ENCODE measurements at regions not wholly inside any gene's neighbourhood (a gene's known extent, or its start where the extent isn't known, plus 50 kb on each side); places are given as distances from the start of the nearest gene placed in this dataset.

GRCh38 chr4:111695677-111696076 lies 449.6 kb upstream of the FAM241A start:
- Mint-ChIP-seq H3K27ac (no peak overlapping the region), H3K4me1 (no peaks in the 10 kb centered on the region), H3K9me3 (peaks cover 2 to 6% (median 4%) of the 10 kb centered on the region in 6 donors), H3K36me3 (no peaks in the 10 kb centered on the region), H3K27me3 (ENCODE audit: low read depth in 3 of 3) (peaks cover 0 to 1% (median 0%) of the 10 kb centered on the region in 3 donors), H3K4me3 (no peak overlapping the region)
- DNase-seq, result no peak

GRCh38 chr4:111696505-111696904 lies 448.7 kb upstream of the FAM241A start:
- Mint-ChIP-seq H3K9me3 (peaks cover 2 to 10% (median 5%) of the 10 kb centered on the region in 6 donors), H3K4me1 (no peaks in the 10 kb centered on the region), H3K4me3 (no peak overlapping the region), H3K27me3 (ENCODE audit: low read depth in 3 of 3) (peaks cover 0 to 1% (median 0%) of the 10 kb centered on the region in 3 donors), H3K36me3 (no peaks in the 10 kb centered on the region), H3K27ac (no peak overlapping the region)
- no peak for DNase-seq

DNA sequence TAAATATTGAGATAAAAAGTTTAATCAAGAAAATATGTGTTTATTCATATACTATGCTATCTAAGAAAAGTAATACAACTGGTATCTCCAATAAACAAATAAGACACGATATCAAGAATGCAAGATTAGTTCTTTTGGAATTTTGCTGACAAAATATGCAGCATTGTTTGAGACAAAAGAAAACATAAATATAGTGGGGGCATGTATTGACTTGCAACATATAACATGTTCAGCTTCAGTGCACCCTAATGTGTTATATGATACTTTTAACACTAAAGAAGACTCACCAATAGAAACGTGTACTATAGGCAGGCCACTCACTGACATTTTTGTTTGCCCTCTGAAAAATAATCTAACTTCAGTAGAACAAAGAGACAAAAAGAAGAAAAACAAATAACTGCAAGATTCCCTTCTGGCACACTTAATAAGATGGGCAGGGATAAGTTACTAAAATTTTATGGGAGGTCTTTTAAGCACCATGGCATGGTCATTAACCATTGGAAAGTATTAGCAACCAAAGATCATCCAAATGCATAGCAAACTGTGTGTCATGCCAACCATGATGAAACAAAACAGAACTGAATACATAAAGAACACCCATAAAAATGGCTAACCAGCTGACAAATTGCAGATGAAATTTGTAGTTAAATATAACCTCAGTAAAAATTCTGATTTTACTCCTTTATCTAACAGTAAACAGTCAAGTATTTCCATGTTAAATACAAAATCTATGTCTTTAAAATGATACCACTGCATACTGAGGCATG lies 447.9 kb upstream of the FAM241A start:
- DNase-seq, result no peak
- no peaks in the 10 kb centered on the region for H3K36me3 Mint-ChIP-seq

GRCh38 chr4:111698361-111698760 lies 446.9 kb upstream of the FAM241A start:
- Mint-ChIP-seq H3K27me3 (ENCODE audit: low read depth in 3 of 3) (peaks cover 0 to 1% (median 0%) of the 10 kb centered on the region in 3 donors), H3K9me3 (peaks cover 0 to 7% (median 5%) of the 10 kb centered on the region in 6 donors), H3K27ac (no peak overlapping the region), H3K4me1 (no peaks in the 10 kb centered on the region), H3K36me3 (no peaks in the 10 kb centered on the region), H3K4me3 (no peak overlapping the region)
- DNase-seq, result no peak

More for the DNA sequence above, 447.9 kb upstream of the FAM241A start:
- Mint-ChIP-seq H3K27ac (no peak overlapping the region), H3K27me3 (ENCODE audit: low read depth in 3 of 3) (peaks cover 0 to 1% (median 0%) of the 10 kb centered on the region in 3 donors), H3K9me3 (peaks cover 0 to 8% (median 5%) of the 10 kb centered on the region in 6 donors), H3K4me1 (no peaks in the 10 kb centered on the region), H3K4me3 (no peak overlapping the region)

DNA sequence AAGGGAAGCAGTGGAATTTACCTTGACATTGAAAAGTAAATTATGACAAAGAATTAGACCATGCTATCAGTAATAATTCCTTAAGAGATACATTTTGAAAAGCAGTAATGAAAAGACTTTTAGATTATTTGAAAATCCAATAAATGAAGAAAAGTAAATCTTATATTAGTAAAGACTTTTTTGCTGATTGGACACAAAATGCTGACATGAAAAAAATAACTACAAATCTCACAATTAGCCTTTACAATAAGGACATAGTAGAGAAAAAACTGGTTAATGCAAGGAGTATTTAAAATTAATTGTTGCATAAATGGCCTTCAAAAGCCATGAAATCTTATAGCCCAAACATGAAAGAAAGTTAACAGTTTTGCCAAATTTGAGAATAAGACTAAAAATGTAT lies 446.1 kb upstream of the FAM241A start:
- Mint-ChIP-seq H3K27ac (no peak overlapping the region), H3K4me3 (no peak overlapping the region), H3K9me3 (peaks cover 0 to 7% (median 5%) of the 10 kb centered on the region in 6 donors), H3K27me3 (ENCODE audit: low read depth in 3 of 3) (peaks cover 0 to 1% (median 0%) of the 10 kb centered on the region in 3 donors), H3K36me3 (no peaks in the 10 kb centered on the region), H3K4me1 (no peaks in the 10 kb centered on the region)
- no peak for DNase-seq

- H3K27me3 Mint-ChIP-seq (ENCODE audit: low read depth in 3 of 3), result no peaks in the 10 kb centered on the region
- no peak overlapping the region for H3K4me3 Mint-ChIP-seq
- no peaks in the 10 kb centered on the region for H3K36me3 Mint-ChIP-seq
- DNase-seq, result no peak
- peaks cover 0 to 10% (median 7%) of the 10 kb centered on the region in 6 donors for H3K9me3 Mint-ChIP-seq
- H3K27ac Mint-ChIP-seq, result no peak overlapping the region
- no peaks in the 10 kb centered on the region for H3K4me1 Mint-ChIP-seq
Measured at GRCh38 chr4:111701102-111701501, 444.2 kb upstream of the FAM241A start.

DNA sequence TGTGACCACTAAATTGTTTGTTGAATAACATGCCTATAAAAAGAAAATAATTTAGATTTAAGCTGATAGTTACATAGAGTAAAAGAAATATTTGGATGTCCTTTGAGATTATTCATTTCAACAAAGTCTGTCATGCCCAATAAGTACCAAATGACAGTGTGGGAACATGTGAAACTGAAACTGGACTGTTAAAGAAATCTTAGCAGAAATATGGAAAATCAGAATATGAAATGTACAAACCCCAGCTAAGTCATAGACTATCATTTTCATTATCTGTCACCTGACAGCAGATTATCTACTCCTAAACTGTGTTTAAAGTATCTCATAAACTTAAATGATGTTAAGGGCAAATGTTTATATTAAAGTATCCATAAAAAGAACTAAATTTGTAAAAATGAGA lies 437.8 kb upstream of the FAM241A start:
- Mint-ChIP-seq H3K27ac (no peak overlapping the region), H3K27me3 (ENCODE audit: low read depth in 3 of 3) (no peaks in the 10 kb centered on the region), H3K4me3 (no peak overlapping the region), H3K9me3 (peaks cover 2 to 9% (median 5%) of the 10 kb centered on the region in 6 donors), H3K4me1 (no peaks in the 10 kb centered on the region), H3K36me3 (no peaks in the 10 kb centered on the region)
- no peak for DNase-seq

DNA sequence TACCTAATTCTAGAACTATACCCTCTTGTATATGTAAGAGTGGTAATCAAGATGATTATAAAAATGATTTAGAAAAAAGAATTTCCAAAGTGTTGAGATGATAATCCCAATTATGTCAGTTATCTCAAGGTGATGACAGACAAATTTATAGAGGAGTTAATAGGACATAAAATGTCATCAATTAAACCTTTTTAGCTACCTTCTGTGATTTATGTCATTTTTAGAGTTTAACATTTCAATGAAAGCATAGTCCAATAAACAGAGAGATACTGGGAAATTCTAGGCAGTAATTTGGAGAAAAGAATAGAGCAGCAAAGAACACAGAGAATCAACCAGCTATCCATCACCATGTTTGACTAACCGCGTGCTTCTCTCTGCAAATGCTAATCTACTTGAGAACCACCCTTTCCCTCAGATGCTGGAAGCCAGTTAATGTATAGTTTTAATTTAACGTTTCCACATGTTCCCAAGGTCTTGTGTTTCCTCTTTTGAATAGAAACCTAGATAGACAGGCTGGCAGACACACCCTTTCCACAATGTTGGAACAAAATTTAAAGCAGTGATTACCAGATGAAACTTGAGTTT lies 433.1 kb upstream of the FAM241A start:
- no peaks in the 10 kb centered on the region for H3K4me1 Mint-ChIP-seq
- no peak overlapping the region for H3K4me3 Mint-ChIP-seq
- peaks cover 0 to 5% (median 4%) of the 10 kb centered on the region in 6 donors for H3K9me3 Mint-ChIP-seq
- no peaks in the 10 kb centered on the region for H3K36me3 Mint-ChIP-seq
- H3K27me3 Mint-ChIP-seq (ENCODE audit: low read depth in 3 of 3), result no peaks in the 10 kb centered on the region
- DNase-seq, result no peak
- H3K27ac Mint-ChIP-seq, result no peak overlapping the region

DNA sequence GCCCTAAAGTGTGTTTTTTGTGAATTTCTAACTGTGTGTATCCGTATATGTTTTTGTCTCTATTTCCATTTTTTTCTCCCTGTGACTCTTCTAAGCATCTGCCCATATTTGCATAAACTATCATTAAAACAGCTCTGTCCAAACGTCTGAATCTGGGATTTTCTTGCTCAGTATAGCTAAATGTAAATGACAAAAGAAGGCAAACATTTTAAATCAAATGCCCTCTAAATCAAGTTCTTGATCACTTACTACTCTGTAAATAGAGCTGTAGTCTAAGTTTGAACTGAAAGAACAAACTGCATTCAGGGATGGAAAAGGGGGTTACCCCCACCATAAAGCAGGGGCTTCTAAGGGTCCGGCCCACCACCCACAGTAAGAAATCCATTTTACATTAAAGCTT lies 432.0 kb upstream of the FAM241A start:
- no peak for DNase-seq
- no peak overlapping the region for H3K27ac Mint-ChIP-seq
- no peaks in the 10 kb centered on the region for H3K4me1 Mint-ChIP-seq
- H3K27me3 Mint-ChIP-seq (ENCODE audit: low read depth in 3 of 3), result no peaks in the 10 kb centered on the region
- peaks cover 0 to 5% (median 4%) of the 10 kb centered on the region in 6 donors for H3K9me3 Mint-ChIP-seq
- no peaks in the 10 kb centered on the region for H3K36me3 Mint-ChIP-seq
- H3K4me3 Mint-ChIP-seq, result no peak overlapping the region

DNA sequence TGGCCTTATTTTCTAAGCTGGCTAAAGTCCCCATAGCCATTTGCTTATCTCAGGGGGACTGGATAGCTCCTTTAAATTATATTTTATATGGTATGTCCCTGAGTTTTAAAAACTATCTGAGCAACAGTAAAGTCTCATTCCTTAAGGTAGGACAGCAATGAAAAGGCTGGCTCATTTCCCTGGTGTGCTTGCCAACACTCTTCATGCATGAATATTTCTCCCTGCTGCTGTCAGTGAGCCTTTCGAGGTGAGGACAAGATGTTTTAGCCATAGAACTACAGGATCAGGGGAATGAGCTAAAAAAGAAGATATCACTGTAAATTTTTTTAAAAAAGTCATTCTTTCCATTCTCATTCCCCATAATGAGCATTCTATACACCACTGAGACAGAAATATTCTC lies 427.3 kb upstream of the FAM241A start:
- Mint-ChIP-seq H3K36me3 (no peaks in the 10 kb centered on the region), H3K9me3 (peaks cover 0 to 6% (median 1%) of the 10 kb centered on the region in 6 donors), H3K27me3 (ENCODE audit: low read depth in 3 of 3) (no peaks in the 10 kb centered on the region), H3K27ac (no peak overlapping the region), H3K4me3 (no peak overlapping the region), H3K4me1 (no peaks in the 10 kb centered on the region)
- DNase-seq, result no peak

- Mint-ChIP-seq H3K4me3 (no peak overlapping the region), H3K9me3 (peaks cover 0 to 6% (median 2%) of the 10 kb centered on the region in 6 donors), H3K4me1 (no peaks in the 10 kb centered on the region), H3K36me3 (no peaks in the 10 kb centered on the region), H3K27ac (no peak overlapping the region), H3K27me3 (ENCODE audit: low read depth in 3 of 3) (no peaks in the 10 kb centered on the region)
- no peak for DNase-seq
Measured at GRCh38 chr4:111718763-111719559, 426.3 kb upstream of the FAM241A start.

DNA sequence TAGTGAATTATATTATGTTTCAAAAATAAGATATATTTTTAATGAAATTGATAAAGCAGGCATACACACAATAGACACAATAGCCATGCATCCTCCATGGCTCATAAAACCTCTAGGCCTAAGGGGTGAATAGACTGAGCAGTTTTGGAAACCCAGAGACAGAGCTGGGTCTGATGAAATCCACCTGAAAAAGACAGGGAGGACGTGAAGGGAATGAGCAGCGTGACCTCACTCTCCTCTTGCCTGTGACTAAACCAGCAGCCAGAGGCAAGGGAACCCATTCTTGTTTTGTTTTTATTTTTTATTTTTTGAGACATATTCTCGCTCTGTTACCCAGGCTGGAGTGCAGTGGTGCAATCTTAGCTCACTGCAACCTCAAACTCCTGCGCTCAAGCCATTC lies 424.4 kb upstream of the FAM241A start:
- no peaks in the 10 kb centered on the region for H3K36me3 Mint-ChIP-seq
- H3K27me3 Mint-ChIP-seq (ENCODE audit: low read depth in 3 of 3), result no peaks in the 10 kb centered on the region
- DNase-seq, result no peak
- no peaks in the 10 kb centered on the region for H3K4me1 Mint-ChIP-seq
- peaks cover 0 to 11% (median 5%) of the 10 kb centered on the region in 6 donors for H3K9me3 Mint-ChIP-seq
- H3K27ac Mint-ChIP-seq, result no peak overlapping the region
- H3K4me3 Mint-ChIP-seq, result no peak overlapping the region

- Mint-ChIP-seq H3K27me3 (ENCODE audit: low read depth in 3 of 3) (no peaks in the 10 kb centered on the region), H3K27ac (no peak overlapping the region), H3K4me3 (no peak overlapping the region), H3K4me1 (no peaks in the 10 kb centered on the region), H3K9me3 (peaks cover 0 to 10% (median 6%) of the 10 kb centered on the region in 6 donors), H3K36me3 (no peaks in the 10 kb centered on the region)
- DNase-seq, result no peak
Measured at GRCh38 chr4:111722213-111722720, 423.0 kb upstream of the FAM241A start.

GRCh38 chr4:111736516-111736915 lies 408.7 kb upstream of the FAM241A start:
- Mint-ChIP-seq H3K27ac (no peak overlapping the region), H3K9me3 (peaks cover 0 to 14% (median 3%) of the 10 kb centered on the region in 6 donors), H3K27me3 (ENCODE audit: low read depth in 3 of 3) (no peaks in the 10 kb centered on the region), H3K4me1 (no peaks in the 10 kb centered on the region), H3K36me3 (no peaks in the 10 kb centered on the region), H3K4me3 (no peak overlapping the region)
- DNase-seq, result no peak

All from immature natural killer cell (primary cell).